HCT116 (cell line): ENCODE measurements at regions not wholly inside any gene's neighbourhood (a gene's known extent, or its start where the extent isn't known, plus 50 kb on each side); places are given as distances from the start of the nearest gene placed in this dataset.

Source experiments
- ATAC-seq: fragments of 200-7000 bp; cut with Tn5 transposase; 2 replicates; pipeline ENCODE4 v1.9.1; 2020; ENCODE audit warnings: mild to moderate bottlenecking, moderate library complexity
- BruUV-seq: library from RNA; stranded (reverse); fragments of 400-500 nt; replicated peaks from 2 replicates; lab custom pipeline; 2021; lab: Mats Ljungman, UMichigan
- CTCF ChIA-PET: fragments of 300-600 bp; sonication (Branson Sonifier 250); formaldehyde crosslinking; loops from one replicate; lab custom pipeline; 2021; ENCODE audit warnings: antibody characterized with exemption; lab: Charles Lee
- POLR2A ChIA-PET: fragments of 300-600, 350-600 bp; sonication (Branson Sonifier 250); formaldehyde crosslinking; loops from one replicate; lab custom pipeline; 2021; ENCODE audit warnings: antibody characterized with exemption; lab: Charles Lee
- RAD21 ChIA-PET, 2 experiments: fragments of 300-600 bp; sonication (Branson Sonifier 250); formaldehyde crosslinking; loops; one replicate each; lab custom pipeline; 2023; ENCODE audit warnings: low total read pairs in 2 of 2; ENCODE audit not compliant: uncharacterized antibody in 2 of 2, unreplicated experiment in 2 of 2, low non-redundant PET in 1 of 2; lab: Charles Lee
- DNase-seq: peaks from one replicate; pipeline ENCODE4 v3.0.0-alpha.2; 2010; ENCODE audit warnings: low read depth, low spot score
- H2AFZ ChIP-seq: fragments of 200-600 bp; shearing (Covaris generic), sonication (generic); 2 replicates; pipeline ENCODE4 v1.6.1; 2017; ENCODE audit warnings: low read depth, mixed run types, mixed read lengths, antibody characterized with exemption, low read length; ENCODE audit not compliant: poor library complexity, severe bottlenecking
- H3K27ac ChIP-seq: 2 replicates; pipeline ENCODE4 v1.5.1; 2012; ENCODE audit warnings: low read depth, low read length
- H3K27me3 ChIP-seq: fragments of 200-600 bp; sonication (generic); 2 replicates; pipeline ENCODE4 v1.6.1; 2016; ENCODE audit warnings: mixed run types, low read length, mixed read lengths; ENCODE audit not compliant: insufficient read depth
- H3K36me3 ChIP-seq, 2 experiments: fragments of 200-500 bp in 1 of 2; fragments of 200-600 bp in 1 of 2; sonication (Bioruptor generic) in 1 of 2; sonication (generic) in 1 of 2; 2 replicates each; pipeline versions ENCODE4 v1.5.1 to v1.6.1; 2014 to 2016; ENCODE audit warnings: low read length in 2 of 2, inconsistent platforms in 1 of 2, mixed read lengths in 1 of 2, mixed run types in 1 of 2; ENCODE audit not compliant: insufficient read depth in 2 of 2, control insufficient read depth in 1 of 2
- H3K4me1 ChIP-seq, 2 experiments: fragments of 200-600 bp in 1 of 2; sonication (generic) in 1 of 2; 2 replicates each; pipeline versions ENCODE4 v1.5.1 to v1.6.1; 2012 to 2017; ENCODE audit warnings: low read length in 2 of 2, inconsistent platforms in 1 of 2, mild to moderate bottlenecking in 1 of 2, mixed read lengths in 1 of 2, mixed run types in 1 of 2, moderate library complexity in 1 of 2; ENCODE audit not compliant: insufficient read depth in 2 of 2, control insufficient read depth in 1 of 2
- H3K4me2 ChIP-seq: fragments of 200-600 bp; sonication (generic); 2 replicates; pipeline ENCODE4 v1.6.1; 2017; ENCODE audit warnings: mixed run types, low read length, mixed read lengths
- H3K4me3 ChIP-seq, 2 experiments: fragments of 200-600 bp in 1 of 2; sonication (generic) in 1 of 2; replicated peaks in 1 of 2; 2 replicates each; pipeline ENCODE4 v1.5.1; 2011 to 2016; ENCODE audit warnings: low read length in 2 of 2, control low read depth in 1 of 2, low read depth in 1 of 2, mild to moderate bottlenecking in 1 of 2, mixed read lengths in 1 of 2, mixed run types in 1 of 2
- H3K79me2 ChIP-seq: fragments of 200-600 bp; sonication (generic); 2 replicates; pipeline ENCODE4 v1.6.1; 2017; ENCODE audit warnings: mild to moderate bottlenecking, mixed run types, low read length, moderate library complexity, mixed read lengths; ENCODE audit not compliant: insufficient read depth
- H3K9ac ChIP-seq: fragments of 200-600 bp; sonication (generic); 2 replicates; pipeline ENCODE4 v1.6.1; 2016; ENCODE audit warnings: low read length, mixed read lengths
- H3K9me2 ChIP-seq: fragments of 200-600 bp; sonication (generic), shearing (Covaris generic); 2 replicates; pipeline ENCODE4 v1.6.1; 2017; ENCODE audit warnings: mixed run types, mild to moderate bottlenecking, moderate library complexity; ENCODE audit not compliant: insufficient read depth
- H3K9me3 ChIP-seq, 2 experiments: fragments of 200-500 bp in 1 of 2; fragments of 200-600 bp in 1 of 2; sonication (Bioruptor generic) in 1 of 2; sonication (generic) in 1 of 2; 2 replicates each; pipeline ENCODE4 v1.6.1; 2014 to 2017; ENCODE audit warnings: low read length in 2 of 2, mixed read lengths in 2 of 2, inconsistent platforms in 1 of 2, low read depth in 1 of 2, mild to moderate bottlenecking in 1 of 2, mixed run types in 1 of 2, moderate library complexity in 1 of 2; ENCODE audit not compliant: control insufficient read depth in 1 of 2, insufficient read depth in 1 of 2
- H4K20me1 ChIP-seq: fragments of 200-600 bp; sonication (generic), shearing (Covaris generic); 2 replicates; pipeline ENCODE4 v1.6.1; 2017; ENCODE audit warnings: mixed run types, mild to moderate bottlenecking, moderate library complexity; ENCODE audit not compliant: insufficient read depth
- ATF3 ChIP-seq: IDR thresholded peaks from 2 replicates; pipeline ENCODE4 v1.6.1; 2012
- CTCF ChIP-seq, 3 experiments: fragments of 200-600 bp in 1 of 3; sonication (generic) in 1 of 3; IDR thresholded peaks in 2 of 3; conservative IDR thresholded peaks in 1 of 3; 2 replicates each; pipeline ENCODE4 v1.5.1; 2012 to 2017; ENCODE audit warnings: low read depth in 2 of 3, low read length in 2 of 3, antibody characterized with exemption in 1 of 3, borderline replicate concordance in 1 of 3, control low read depth in 1 of 3, mild to moderate bottlenecking in 1 of 3, mixed read lengths in 1 of 3, mixed run types in 1 of 3, moderate library complexity in 1 of 3; ENCODE audit not compliant: insufficient read depth in 1 of 3
- ELF1 ChIP-seq: IDR thresholded peaks from 2 replicates; pipeline ENCODE4 v1.6.1; 2012; ENCODE audit warnings: low read depth, borderline replicate concordance
- JUND ChIP-seq: IDR thresholded peaks from 2 replicates; pipeline ENCODE4 v1.6.1; 2012
- MAX ChIP-seq: IDR thresholded peaks from 2 replicates; pipeline ENCODE4 v1.6.1; 2012
- POLR2AphosphoS5 ChIP-seq: IDR thresholded peaks from 2 replicates; pipeline ENCODE4 v1.6.1; 2011; ENCODE audit warnings: mild to moderate bottlenecking, low read depth, low read length, moderate library complexity
- SIN3A ChIP-seq: IDR thresholded peaks from 2 replicates; pipeline ENCODE4 v1.6.1; 2012; ENCODE audit warnings: low read depth
- SP1 ChIP-seq: IDR thresholded peaks from 2 replicates; pipeline ENCODE4 v1.6.1; 2012; ENCODE audit warnings: low read depth
- SRF ChIP-seq: IDR thresholded peaks from 2 replicates; pipeline ENCODE4 v1.6.1; 2012; ENCODE audit warnings: low read depth
- TCF7L2 ChIP-seq: IDR thresholded peaks from 2 replicates; pipeline ENCODE4 v1.7.0; 2011; ENCODE audit warnings: borderline replicate concordance, inconsistent platforms; ENCODE audit not compliant: insufficient read depth, insufficient read length; ENCODE audit errors: extremely low read depth
- YY1 ChIP-seq: IDR thresholded peaks from 2 replicates; pipeline ENCODE4 v1.6.1; 2011; ENCODE audit warnings: low read length, low read depth, moderate library complexity, mild to moderate bottlenecking; ENCODE audit not compliant: insufficient replicate concordance; ENCODE audit errors: extremely low read depth
- ZBTB33 ChIP-seq: IDR thresholded peaks from 2 replicates; pipeline ENCODE4 v1.6.1; 2011; ENCODE audit warnings: mild to moderate bottlenecking, low read length, moderate library complexity; ENCODE audit not compliant: insufficient replicate concordance; ENCODE audit errors: extremely low read depth
- ZNF274 ChIP-seq: fragments of 200-500 bp; sonication (Bioruptor generic); IDR thresholded peaks from 2 replicates; pipeline ENCODE4 v1.6.1; 2014; ENCODE audit warnings: mild to moderate bottlenecking, low read depth, low read length, inconsistent platforms
- intact Hi-C: fragments of 100-400 bp; cut with micrococcal nuclease; formaldehyde crosslinking; loops from 2 replicates; pipeline ENCODE4 v1.10.0; 2022

GRCh38 chr5:73284985-73285384, 112.0 kb downstream of the TMEM174 start:
- Histone ChIP-seq H3K4me1 (peaks cover 11 to 14% of the 10 kb centered on the region in 2 experiments; a peak in 3 of 4 replicates), H3K79me2 (no peaks in the 10 kb centered on the region), H3K9me3 (no peaks in the 10 kb centered on the region), H3K9me2 (no peaks in the 10 kb centered on the region), H3K4me3 (no peak overlapping the region), H4K20me1 (no peaks in the 10 kb centered on the region), H3K36me3 (no peaks in the 10 kb centered on the region), H3K4me2 (no peak overlapping the region), H2AFZ (no peak overlapping the region), H3K9ac (no peak overlapping the region), H3K27me3 (no peaks in the 10 kb centered on the region), H3K27ac (no peak overlapping the region)
- BruUV-seq, result no TSS peak
- POLR2A ChIA-PET, result no interaction called here
- RAD21 ChIA-PET, result no interaction called here
- CTCF ChIA-PET, result no interaction called here
- intact Hi-C loops, result no loop called here
- TF ChIP-seq YY1, result no peak
- TF ChIP-seq JUND, result no peak
- TF ChIP-seq SRF, result no peak
- TF ChIP-seq SP1, result no peak
- TF ChIP-seq ZBTB33, result no peak
- TF ChIP-seq CTCF (IDR thresholded peaks at IDR 0.05 in 2 of 3, conservative IDR thresholded peaks at IDR 0.05 in 1 of 3; ENCODE audit: borderline replicate concordance in 1 of 3, insufficient read depth in 1 of 3, low read depth in 2 of 3, low read length in 2 of 3), result no peak
- no peak for TF ChIP-seq SIN3A
- TF ChIP-seq ZNF274, result no peak
- TF ChIP-seq MAX, result no peak
- TF ChIP-seq ATF3, result no peak
- TF ChIP-seq POLR2AphosphoS5, result no peak
- TF ChIP-seq ELF1, result no peak
- no peak for TF ChIP-seq TCF7L2
- no peak for DNase-seq
- no peak for ATAC-seq
